ENCODE measurements at regions not wholly inside any gene's neighbourhood (a gene's known extent, or its start where the extent isn't known, plus 50 kb on each side); places are given as distances from the start of the nearest gene placed in this dataset.

- Mint-ChIP-seq H3K36me3 (no peaks in the 10 kb centered on the region), H3K4me3 (no peak overlapping the region), H3K9me3 (peaks cover under 1% of the 10 kb centered on the region), H3K4me1 (no peaks in the 10 kb centered on the region), H3K27ac (no peak overlapping the region), H3K27me3 (no peaks in the 10 kb centered on the region)
- DNase-seq, result no peak
These were observed 670.4 kb downstream of the ZPLD1 start for GRCh38 chr3:103105206-103105605.

- Mint-ChIP-seq H3K9me3 (no peaks in the 10 kb centered on the region), H3K4me3 (no peak overlapping the region), H3K36me3 (no peaks in the 10 kb centered on the region), H3K27me3 (no peaks in the 10 kb centered on the region), H3K4me1 (no peaks in the 10 kb centered on the region), H3K27ac (no peak overlapping the region)
- no peak for DNase-seq
These were observed 677.5 kb downstream of the ZPLD1 start for GRCh38 chr3:103112273-103112672.

- H3K27me3 Mint-ChIP-seq, result no peaks in the 10 kb centered on the region
- no peak overlapping the region for H3K4me3 Mint-ChIP-seq
- no peaks in the 10 kb centered on the region for H3K4me1 Mint-ChIP-seq
- H3K36me3 Mint-ChIP-seq, result no peaks in the 10 kb centered on the region
- H3K9me3 Mint-ChIP-seq, result peaks cover 3% of the 10 kb centered on the region
- DNase-seq, result no peak
- no peak overlapping the region for H3K27ac Mint-ChIP-seq
These were observed 691.3 kb downstream of the ZPLD1 start for GRCh38 chr3:103126115-103126514.

- H3K9me3 Mint-ChIP-seq, result peaks cover 3% of the 10 kb centered on the region
- no peak for DNase-seq
- H3K27me3 Mint-ChIP-seq, result no peaks in the 10 kb centered on the region
- H3K27ac Mint-ChIP-seq, result no peak overlapping the region
- H3K4me3 Mint-ChIP-seq, result no peak overlapping the region
- H3K4me1 Mint-ChIP-seq, result no peaks in the 10 kb centered on the region
- no peaks in the 10 kb centered on the region for H3K36me3 Mint-ChIP-seq
These were observed 692.3 kb downstream of the ZPLD1 start for GRCh38 chr3:103127098-103127630.

DNA sequence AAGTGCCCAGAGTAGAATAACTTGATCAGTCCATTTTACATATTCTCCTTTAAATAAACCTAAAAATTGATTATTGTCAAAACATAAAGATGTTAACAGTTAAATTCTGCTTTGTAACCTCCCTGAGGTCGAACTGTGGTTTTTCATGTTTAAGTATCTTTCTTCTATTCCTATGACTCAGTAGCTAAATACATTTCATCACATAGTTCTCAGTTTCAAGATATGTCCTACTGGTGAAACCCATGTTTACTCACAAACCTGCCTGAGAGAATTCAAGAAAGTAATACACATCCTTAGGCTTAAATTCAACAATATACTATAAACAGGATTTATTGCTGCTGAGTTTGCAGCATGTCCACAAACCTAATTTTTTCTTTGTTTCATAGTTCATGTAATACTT is 692.9 kb downstream of the ZPLD1 start:
- Mint-ChIP-seq H3K4me1 (no peaks in the 10 kb centered on the region), H3K4me3 (no peak overlapping the region), H3K27me3 (no peaks in the 10 kb centered on the region), H3K9me3 (peaks cover 3% of the 10 kb centered on the region), H3K27ac (no peak overlapping the region), H3K36me3 (no peaks in the 10 kb centered on the region)
- no peak for DNase-seq

DNA sequence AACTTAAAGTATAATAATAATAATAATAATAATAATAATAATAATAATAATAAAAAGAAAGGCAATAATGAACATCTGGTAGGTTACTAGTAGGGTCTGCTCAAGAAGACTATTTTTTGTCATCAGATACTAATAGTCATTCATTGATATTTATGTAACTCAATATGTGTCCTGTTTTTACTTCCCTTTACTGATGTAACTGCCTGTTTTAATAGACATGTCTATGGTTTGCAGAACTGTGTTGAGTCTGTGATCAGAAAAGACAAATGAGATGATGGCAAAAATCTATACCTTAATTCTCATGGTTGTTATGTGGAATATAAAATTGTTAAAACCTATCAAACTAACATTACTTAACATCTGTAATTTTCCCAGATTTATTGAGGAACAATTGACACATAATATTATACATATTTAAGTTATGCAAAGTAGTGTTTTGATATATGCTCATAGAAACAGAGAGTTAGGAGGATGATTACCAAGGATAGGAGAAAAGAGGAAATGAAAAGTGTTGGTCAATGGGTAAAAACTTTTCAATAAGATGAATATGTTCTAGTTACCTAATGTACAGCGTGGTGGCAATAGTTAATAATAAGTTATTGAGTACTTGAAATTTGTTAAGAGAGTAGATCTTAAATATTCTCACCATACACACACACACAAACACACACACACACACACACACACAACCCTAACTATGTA is 699.4 kb downstream of the ZPLD1 start:
- no peaks in the 10 kb centered on the region for H3K4me1 Mint-ChIP-seq
- no peak overlapping the region for H3K4me3 Mint-ChIP-seq

DNA sequence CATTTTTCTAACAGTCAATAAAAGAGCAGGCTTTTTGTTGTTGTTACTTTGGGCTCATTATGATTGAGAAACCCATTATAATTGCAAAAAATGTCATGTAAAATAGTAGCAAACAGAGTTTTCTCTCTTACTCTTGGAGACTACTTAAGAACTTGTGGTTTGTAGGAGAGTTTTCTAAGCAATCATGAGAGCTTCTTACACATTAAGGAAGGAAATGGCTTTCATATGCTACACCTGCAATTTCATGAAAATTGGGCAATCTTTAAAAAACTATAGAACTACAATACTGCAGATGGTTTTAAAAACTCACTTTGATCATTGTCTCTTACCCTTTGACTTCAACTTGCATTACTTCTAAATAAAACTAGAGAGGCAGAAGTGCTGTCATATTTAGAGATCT is 701.8 kb downstream of the ZPLD1 start:
- H3K4me3 Mint-ChIP-seq, result no peak overlapping the region
- H3K27ac Mint-ChIP-seq, result no peak overlapping the region
- H3K9me3 Mint-ChIP-seq, result peaks cover 2% of the 10 kb centered on the region
- no peak for DNase-seq
- H3K4me1 Mint-ChIP-seq, result no peaks in the 10 kb centered on the region
- no peaks in the 10 kb centered on the region for H3K27me3 Mint-ChIP-seq
- H3K36me3 Mint-ChIP-seq, result no peaks in the 10 kb centered on the region

More for the DNA sequence above, 699.4 kb downstream of the ZPLD1 start:
- Mint-ChIP-seq H3K9me3 (peaks cover 2% of the 10 kb centered on the region), H3K36me3 (no peaks in the 10 kb centered on the region), H3K27me3 (no peaks in the 10 kb centered on the region), H3K27ac (no peak overlapping the region)
- DNase-seq, result no peak

- H3K4me3 Mint-ChIP-seq, result no peak overlapping the region
- H3K36me3 Mint-ChIP-seq, result no peaks in the 10 kb centered on the region
- no peak for DNase-seq
- H3K9me3 Mint-ChIP-seq, result peaks cover 2% of the 10 kb centered on the region
- H3K4me1 Mint-ChIP-seq, result no peaks in the 10 kb centered on the region
- H3K27ac Mint-ChIP-seq, result no peak overlapping the region
- H3K27me3 Mint-ChIP-seq, result no peaks in the 10 kb centered on the region
These were observed 703.0 kb downstream of the ZPLD1 start for GRCh38 chr3:103137830-103138229.

- no peaks in the 10 kb centered on the region for H3K9me3 Mint-ChIP-seq
- H3K27me3 Mint-ChIP-seq, result no peaks in the 10 kb centered on the region
- no peak overlapping the region for H3K4me3 Mint-ChIP-seq
- H3K36me3 Mint-ChIP-seq, result no peaks in the 10 kb centered on the region
- DNase-seq, result no peak
- H3K27ac Mint-ChIP-seq, result no peak overlapping the region
- no peaks in the 10 kb centered on the region for H3K4me1 Mint-ChIP-seq
These were observed 723.4 kb downstream of the ZPLD1 start for GRCh38 chr3:103158183-103158582.

- Mint-ChIP-seq H3K36me3 (no peaks in the 10 kb centered on the region), H3K4me3 (no peak overlapping the region), H3K9me3 (peaks cover 4% of the 10 kb centered on the region), H3K27me3 (no peaks in the 10 kb centered on the region), H3K27ac (no peak overlapping the region), H3K4me1 (no peaks in the 10 kb centered on the region)
- DNase-seq, result no peak
These were observed 732.1 kb downstream of the ZPLD1 start for GRCh38 chr3:103166890-103167289.

DNA sequence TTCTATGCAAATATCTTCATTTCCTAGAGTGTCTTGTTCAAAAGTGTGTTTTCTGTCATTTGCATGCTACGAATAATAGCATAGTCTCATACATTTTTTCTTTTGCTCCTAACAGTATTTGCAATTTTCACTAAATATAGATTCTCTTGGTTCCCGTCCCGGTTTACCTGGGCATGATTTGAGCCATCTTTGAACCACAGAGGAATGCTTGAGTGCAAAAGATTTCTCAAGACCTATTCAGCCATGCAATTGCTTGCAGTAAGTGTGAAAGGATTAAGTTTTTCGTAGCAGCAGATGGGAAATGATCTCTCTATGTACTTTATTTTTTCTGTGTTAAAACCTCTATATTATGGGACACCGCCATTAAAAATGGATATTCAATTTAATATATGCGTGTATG is 733.0 kb downstream of the ZPLD1 start:
- Mint-ChIP-seq H3K27me3 (no peaks in the 10 kb centered on the region), H3K27ac (no peak overlapping the region), H3K4me3 (no peak overlapping the region), H3K9me3 (peaks cover 4% of the 10 kb centered on the region), H3K4me1 (no peaks in the 10 kb centered on the region), H3K36me3 (no peaks in the 10 kb centered on the region)
- DNase-seq, result no peak

GRCh38 chr3:103169289-103169688 is 734.5 kb downstream of the ZPLD1 start:
- Mint-ChIP-seq H3K27me3 (no peaks in the 10 kb centered on the region), H3K36me3 (no peaks in the 10 kb centered on the region), H3K4me3 (no peak overlapping the region), H3K27ac (no peak overlapping the region), H3K9me3 (peaks cover 4% of the 10 kb centered on the region), H3K4me1 (no peaks in the 10 kb centered on the region)
- no peak for DNase-seq

DNA sequence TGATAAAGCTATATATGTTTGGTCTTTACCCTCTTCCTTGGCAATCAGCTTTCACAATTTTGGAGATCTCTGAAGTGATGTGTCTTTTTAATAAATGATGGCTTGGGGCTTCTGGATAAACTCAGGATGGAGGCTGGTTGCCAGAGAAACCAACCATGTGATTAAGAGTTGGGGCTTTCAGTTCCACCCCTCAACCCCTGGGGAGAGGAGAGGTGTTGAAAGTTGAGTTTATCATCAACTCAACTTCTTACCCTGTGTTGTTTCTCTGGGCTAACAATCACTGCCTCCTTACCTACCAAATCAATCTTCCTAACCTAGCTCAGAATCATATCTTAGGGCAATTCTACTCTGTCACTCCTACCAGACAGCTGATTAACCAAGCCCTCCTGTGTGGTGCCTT is 735.8 kb downstream of the ZPLD1 start:
- Mint-ChIP-seq H3K36me3 (no peaks in the 10 kb centered on the region), H3K4me3 (no peak overlapping the region), H3K9me3 (peaks cover 4% of the 10 kb centered on the region), H3K27ac (no peak overlapping the region), H3K27me3 (no peaks in the 10 kb centered on the region), H3K4me1 (no peaks in the 10 kb centered on the region)
- DNase-seq, result no peak

GRCh38 chr3:103173940-103174339 is 739.1 kb downstream of the ZPLD1 start:
- Mint-ChIP-seq H3K4me1 (no peaks in the 10 kb centered on the region), H3K27ac (no peak overlapping the region), H3K9me3 (no peaks in the 10 kb centered on the region), H3K36me3 (no peaks in the 10 kb centered on the region), H3K4me3 (no peak overlapping the region), H3K27me3 (no peaks in the 10 kb centered on the region)
- DNase-seq, result no peak

GRCh38 chr3:103181160-103181559 is 746.3 kb downstream of the ZPLD1 start:
- Mint-ChIP-seq H3K9me3 (peaks cover 9% of the 10 kb centered on the region), H3K27me3 (no peaks in the 10 kb centered on the region), H3K4me3 (no peak overlapping the region), H3K36me3 (no peaks in the 10 kb centered on the region), H3K4me1 (no peaks in the 10 kb centered on the region), H3K27ac (no peak overlapping the region)
- no peak for DNase-seq

- Mint-ChIP-seq H3K4me1 (no peaks in the 10 kb centered on the region), H3K9me3 (peaks cover 9% of the 10 kb centered on the region), H3K4me3 (no peak overlapping the region), H3K27me3 (no peaks in the 10 kb centered on the region), H3K36me3 (no peaks in the 10 kb centered on the region), H3K27ac (no peak overlapping the region)
- no peak for DNase-seq
These were observed 750.0 kb downstream of the ZPLD1 start for GRCh38 chr3:103184772-103185171.

Data from activated naive CD8-positive, alpha-beta T cell treated with anti-CD3 and anti-CD28 coated beads for 36 hours (primary cell).